ENCODE measurements at regions not wholly inside any gene's neighbourhood (a gene's known extent, or its start where the extent isn't known, plus 50 kb on each side); places are given as distances from the start of the nearest gene placed in this dataset.

DNA sequence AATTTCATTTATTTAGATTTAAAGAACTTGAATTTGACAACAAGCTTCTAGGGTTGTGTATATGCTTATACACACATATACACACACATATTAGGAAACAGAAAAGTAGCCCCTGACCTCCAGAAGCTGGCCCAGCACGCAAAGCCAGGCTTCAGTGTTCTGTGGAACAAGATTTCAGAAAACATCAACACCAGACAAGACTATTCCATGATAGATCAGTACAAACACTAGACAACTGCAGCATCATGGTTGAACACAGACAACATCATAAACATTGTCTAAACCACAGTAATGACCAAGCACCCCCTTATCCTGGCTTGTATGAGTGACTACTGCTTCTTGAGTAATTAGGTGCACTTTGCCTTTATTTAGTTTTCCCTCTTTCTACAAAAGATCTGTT lies 457.6 kb downstream of the TMEM182 start:
- no peak for DNase-seq (ENCODE audit: low read depth)
- no peak overlapping the region for H3K4me3 ChIP-seq (ENCODE audit: low read length)
- TF ChIP-seq, protein P1, sequence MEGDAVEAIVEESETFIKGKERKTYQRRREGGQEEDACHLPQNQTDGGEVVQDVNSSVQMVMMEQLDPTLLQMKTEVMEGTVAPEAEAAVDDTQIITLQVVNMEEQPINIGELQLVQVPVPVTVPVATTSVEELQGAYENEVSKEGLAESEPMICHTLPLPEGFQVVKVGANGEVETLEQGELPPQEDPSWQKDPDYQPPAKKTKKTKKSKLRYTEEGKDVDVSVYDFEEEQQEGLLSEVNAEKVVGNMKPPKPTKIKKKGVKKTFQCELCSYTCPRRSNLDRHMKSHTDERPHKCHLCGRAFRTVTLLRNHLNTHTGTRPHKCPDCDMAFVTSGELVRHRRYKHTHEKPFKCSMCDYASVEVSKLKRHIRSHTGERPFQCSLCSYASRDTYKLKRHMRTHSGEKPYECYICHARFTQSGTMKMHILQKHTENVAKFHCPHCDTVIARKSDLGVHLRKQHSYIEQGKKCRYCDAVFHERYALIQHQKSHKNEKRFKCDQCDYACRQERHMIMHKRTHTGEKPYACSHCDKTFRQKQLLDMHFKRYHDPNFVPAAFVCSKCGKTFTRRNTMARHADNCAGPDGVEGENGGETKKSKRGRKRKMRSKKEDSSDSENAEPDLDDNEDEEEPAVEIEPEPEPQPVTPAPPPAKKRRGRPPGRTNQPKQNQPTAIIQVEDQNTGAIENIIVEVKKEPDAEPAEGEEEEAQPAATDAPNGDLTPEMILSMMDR (IDR thresholded peaks at IDR 0.05; ENCODE audit: insufficient read depth, low read depth, low read length, missing control alignments), result no peak

DNA sequence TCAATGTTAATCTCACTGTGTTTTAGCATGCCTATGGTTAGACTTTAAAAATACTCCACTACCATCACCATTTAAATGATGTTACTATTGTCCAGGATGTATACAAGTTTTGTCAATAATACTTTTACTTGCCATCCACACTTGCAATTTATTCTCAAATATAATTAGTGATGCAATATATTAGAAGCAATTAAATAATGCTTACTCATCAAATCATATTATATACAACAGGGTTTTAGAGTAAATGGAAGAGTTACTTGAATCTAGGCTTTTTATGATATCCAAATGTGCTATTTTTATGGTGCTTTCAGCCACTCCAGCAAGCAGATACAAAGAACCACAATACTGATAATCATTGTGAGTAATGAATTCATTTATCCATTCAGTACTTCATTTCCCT lies 461.1 kb downstream of the TMEM182 start:
- TF ChIP-seq, protein P1 (IDR thresholded peaks at IDR 0.05; ENCODE audit: insufficient read depth, low read depth, low read length, missing control alignments), result no peak
- no peak for DNase-seq (ENCODE audit: low read depth)
- H3K4me3 ChIP-seq (ENCODE audit: low read length), result no peak overlapping the region

DNA sequence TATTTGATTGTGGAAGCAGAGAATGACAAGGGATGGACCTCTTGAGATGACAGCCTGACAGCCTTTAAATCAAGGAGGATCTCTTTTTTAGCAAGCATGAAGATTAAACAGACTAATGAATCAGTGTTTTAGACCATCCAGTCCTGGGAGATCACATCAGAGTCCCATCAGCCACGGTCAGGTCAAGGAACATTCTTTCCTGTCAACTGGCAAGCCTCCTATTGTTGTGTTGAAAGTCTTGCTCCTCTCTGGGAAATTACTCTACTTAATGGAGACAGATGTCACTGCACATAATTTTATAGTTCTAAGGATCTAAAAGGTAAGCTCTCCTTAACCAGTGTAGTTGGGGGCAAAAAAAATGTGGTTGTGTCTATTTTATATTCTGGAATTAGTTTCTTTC lies 469.0 kb downstream of the TMEM182 start:
- TF ChIP-seq, protein P1 (IDR thresholded peaks at IDR 0.05; ENCODE audit: insufficient read depth, low read depth, low read length, missing control alignments), result no peak
- no peak for DNase-seq (ENCODE audit: low read depth)
- H3K4me3 ChIP-seq (ENCODE audit: low read length), result no peak overlapping the region

DNA sequence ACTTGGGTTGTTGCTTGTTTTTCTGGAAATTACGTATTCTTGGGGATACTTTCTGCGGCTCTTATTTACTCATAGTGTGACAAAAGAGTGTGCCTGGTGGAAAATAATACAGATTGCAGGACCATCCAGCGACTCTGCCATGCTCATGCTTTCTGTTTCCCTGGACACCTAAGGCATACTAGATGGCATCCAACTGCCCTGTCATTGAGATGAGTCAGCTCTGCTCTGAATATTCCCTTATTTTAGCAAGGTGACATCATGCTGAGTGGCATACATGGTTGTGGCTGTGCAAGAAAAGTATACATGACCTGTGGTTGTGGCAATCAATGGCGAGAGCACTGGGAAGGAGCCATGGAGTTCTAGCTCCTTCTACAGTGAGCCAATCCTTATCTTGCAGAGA lies 471.0 kb downstream of the TMEM182 start:
- DNase-seq (ENCODE audit: low read depth), result no peak
- H3K4me3 ChIP-seq (ENCODE audit: low read length), result no peak overlapping the region
- TF ChIP-seq, protein P1 (IDR thresholded peaks at IDR 0.05; ENCODE audit: insufficient read depth, low read depth, low read length, missing control alignments), result no peak

DNA sequence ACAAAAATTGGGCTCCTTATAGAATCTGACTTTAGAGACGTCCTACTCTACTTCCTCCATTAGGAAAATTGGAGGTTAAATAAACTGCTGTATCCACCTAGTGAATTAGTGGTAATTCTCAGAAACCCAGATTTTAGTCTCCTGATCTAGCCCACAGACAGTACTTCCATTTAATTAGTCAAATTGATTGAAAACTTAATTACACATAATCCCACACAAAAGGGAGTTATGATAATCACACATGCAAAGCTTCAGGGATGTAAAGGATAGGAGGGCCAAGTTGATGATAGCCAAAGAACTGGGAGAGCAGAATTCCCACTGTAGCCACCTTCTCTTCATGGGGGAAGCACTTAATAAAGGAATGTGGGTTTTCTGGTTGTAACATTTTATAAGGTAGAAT lies 471.9 kb downstream of the TMEM182 start:
- DNase-seq (ENCODE audit: low read depth), result no peak
- TF ChIP-seq, protein P1 (IDR thresholded peaks at IDR 0.05; ENCODE audit: insufficient read depth, low read depth, low read length, missing control alignments), result no peak
- no peak overlapping the region for H3K4me3 ChIP-seq (ENCODE audit: low read length)

DNA sequence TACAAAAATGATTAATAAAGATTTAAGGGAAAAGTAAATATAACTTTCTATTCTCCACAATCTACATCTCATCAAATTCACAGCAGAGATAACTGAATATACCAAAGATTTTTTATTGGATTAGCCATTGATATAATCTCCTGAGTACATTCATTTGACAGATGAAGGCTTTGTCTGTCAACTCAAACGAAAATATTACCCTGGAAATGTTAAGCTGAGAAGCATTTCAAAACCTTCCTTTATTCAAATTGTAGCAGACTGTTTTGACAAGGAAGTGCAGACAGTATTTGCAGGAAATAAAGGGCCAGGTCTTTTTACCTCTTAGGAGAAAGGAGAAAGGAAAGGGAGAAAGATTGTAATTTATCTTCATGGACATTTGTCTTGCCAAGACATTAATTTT lies 473.5 kb downstream of the TMEM182 start:
- H3K4me3 ChIP-seq (ENCODE audit: low read length), result no peak overlapping the region
- DNase-seq (ENCODE audit: low read depth), result no peak
- TF ChIP-seq, protein P1 (IDR thresholded peaks at IDR 0.05; ENCODE audit: insufficient read depth, low read depth, low read length, missing control alignments), result no peak

DNA sequence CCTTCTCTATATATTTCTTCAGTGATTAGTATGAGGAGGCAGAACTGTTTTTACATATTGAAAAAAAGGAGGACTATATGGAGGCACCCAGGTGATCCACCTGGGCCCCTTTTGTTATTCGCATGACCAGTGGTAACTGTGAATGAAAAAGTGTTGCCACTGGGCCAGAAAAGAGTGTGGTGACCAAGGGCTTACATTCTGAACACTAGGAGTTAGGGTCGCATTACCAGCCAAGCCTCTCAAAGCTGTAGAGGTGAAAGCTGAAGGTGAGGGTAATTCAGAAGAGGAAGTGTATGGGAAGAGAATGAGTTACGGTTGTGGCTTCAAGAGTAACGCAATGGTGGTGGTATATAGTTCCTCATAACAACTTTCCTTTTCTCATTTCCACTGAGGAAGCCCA lies 487.6 kb downstream of the TMEM182 start:
- TF ChIP-seq, protein P1 (IDR thresholded peaks at IDR 0.05; ENCODE audit: insufficient read depth, low read depth, low read length, missing control alignments), result no peak
- no peak for DNase-seq (ENCODE audit: low read depth)
- H3K4me3 ChIP-seq (ENCODE audit: low read length), result no peak overlapping the region
